ENCODE measurements at regions not wholly inside any gene's neighbourhood (a gene's known extent, or its start where the extent isn't known, plus 50 kb on each side); places are given as distances from the start of the nearest gene placed in this dataset.

GRCh38 chr4:3647421-3647820 lies 115.2 kb upstream of the LRPAP1 start:
- DNase-seq (ENCODE audit: low read depth), result no peak
- TF ChIP-seq, protein P1, sequence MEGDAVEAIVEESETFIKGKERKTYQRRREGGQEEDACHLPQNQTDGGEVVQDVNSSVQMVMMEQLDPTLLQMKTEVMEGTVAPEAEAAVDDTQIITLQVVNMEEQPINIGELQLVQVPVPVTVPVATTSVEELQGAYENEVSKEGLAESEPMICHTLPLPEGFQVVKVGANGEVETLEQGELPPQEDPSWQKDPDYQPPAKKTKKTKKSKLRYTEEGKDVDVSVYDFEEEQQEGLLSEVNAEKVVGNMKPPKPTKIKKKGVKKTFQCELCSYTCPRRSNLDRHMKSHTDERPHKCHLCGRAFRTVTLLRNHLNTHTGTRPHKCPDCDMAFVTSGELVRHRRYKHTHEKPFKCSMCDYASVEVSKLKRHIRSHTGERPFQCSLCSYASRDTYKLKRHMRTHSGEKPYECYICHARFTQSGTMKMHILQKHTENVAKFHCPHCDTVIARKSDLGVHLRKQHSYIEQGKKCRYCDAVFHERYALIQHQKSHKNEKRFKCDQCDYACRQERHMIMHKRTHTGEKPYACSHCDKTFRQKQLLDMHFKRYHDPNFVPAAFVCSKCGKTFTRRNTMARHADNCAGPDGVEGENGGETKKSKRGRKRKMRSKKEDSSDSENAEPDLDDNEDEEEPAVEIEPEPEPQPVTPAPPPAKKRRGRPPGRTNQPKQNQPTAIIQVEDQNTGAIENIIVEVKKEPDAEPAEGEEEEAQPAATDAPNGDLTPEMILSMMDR (conservative IDR thresholded peaks at IDR 0.05; ENCODE audit: low read length), result no peak
- H3K4me3 ChIP-seq (ENCODE audit: low read length), result no peak overlapping the region

DNA sequence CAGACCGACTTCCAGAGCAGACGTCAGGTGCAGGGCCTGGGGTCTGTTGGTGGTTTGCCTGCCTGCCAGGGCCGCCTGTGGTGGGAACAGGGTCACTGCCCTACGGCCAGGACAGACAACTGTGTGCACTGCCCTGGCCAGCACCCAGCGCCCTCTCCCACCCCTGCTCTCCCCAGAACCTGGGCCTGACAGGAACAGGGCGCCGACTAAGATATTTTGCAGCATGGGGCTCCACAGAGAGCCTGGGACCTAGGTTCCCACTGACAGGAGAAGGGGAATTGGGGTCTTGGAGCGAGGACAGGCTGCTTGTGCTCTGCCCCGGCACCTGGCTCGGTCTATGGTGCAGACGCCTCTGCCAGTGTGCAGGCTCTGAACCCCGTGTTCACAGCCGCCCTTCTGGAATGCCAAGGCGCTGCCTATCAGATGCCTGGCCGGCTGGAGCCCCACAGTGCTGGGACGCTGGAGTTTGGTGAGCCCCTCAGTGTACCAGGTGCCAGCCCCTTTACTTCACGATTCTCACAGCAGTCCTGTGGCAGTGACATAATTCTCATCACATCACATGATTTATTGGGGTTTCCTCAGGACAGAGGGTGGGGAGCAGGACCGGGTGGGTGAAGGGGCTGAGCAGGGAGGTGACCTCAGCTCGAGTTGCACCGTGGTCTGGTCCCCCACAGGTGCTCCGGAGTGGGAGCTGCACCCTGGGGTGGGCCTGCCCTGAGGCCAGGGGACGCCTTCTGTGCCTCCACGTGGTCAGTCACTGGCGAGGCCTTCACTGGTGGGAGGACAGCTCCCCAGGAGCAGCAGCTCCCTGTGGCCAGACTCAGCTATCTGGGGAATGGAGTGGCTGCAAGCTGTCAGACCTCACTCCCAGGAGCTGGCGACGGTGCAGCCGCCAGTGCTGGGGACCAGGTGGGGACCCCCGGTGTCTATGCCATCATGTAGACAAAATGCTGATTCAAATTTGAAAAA lies 113.8 kb upstream of the LRPAP1 start:
- no peak for DNase-seq (ENCODE audit: low read depth)
- TF ChIP-seq, protein P1 (conservative IDR thresholded peaks at IDR 0.05; ENCODE audit: low read length), result no peak
- no peak overlapping the region for H3K4me3 ChIP-seq (ENCODE audit: low read length)

GRCh38 chr4:3644849-3645627 lies 112.8 kb upstream of the LRPAP1 start:
- peak; percentile 35 for DNase-seq (ENCODE audit: low read depth)
- H3K4me3 ChIP-seq (ENCODE audit: low read length), result no peak overlapping the region
- TF ChIP-seq, protein P1 (conservative IDR thresholded peaks at IDR 0.05; ENCODE audit: low read length), result no peak

GRCh38 chr4:3643518-3644433 lies 111.6 kb upstream of the LRPAP1 start:
- DNase-seq (ENCODE audit: low read depth), result no peak
- TF ChIP-seq, protein P1 (conservative IDR thresholded peaks at IDR 0.05; ENCODE audit: low read length), result no peak

DNA sequence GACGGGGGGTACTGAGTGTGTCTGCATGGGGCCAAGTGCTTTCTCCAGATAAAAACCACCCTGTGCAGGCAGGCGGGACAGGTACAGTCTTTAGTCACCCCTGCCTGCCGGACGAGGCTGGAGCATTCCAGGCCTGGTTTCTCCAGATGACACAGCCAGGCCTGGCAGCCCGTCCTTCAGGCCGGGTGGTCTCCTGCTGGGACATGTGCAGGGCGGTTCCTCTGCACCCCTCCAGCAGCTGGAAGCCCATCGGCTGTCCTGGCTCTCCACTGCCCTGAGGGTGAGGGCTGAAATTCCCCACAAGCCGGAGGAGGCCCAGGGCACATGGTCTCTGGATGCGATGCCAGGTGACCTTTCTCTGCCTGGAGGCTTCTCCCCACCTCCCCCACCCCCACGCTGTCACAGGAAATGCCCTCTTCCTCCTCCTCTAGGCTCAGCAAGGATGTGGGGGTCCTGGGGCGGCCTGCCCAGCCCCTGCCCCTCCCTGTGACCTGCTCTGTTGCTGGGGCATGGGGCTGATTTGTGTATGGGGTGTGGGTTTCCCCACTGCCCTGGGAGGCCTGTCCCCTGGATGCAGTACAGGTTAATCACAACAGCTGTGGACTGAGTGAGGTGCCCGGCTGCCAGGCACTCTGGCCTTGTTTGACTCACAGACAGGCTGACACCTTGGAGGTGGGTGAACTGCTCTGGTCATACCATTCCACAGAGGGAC lies 110.7 kb upstream of the LRPAP1 start:
- no peak overlapping the region for H3K4me3 ChIP-seq (ENCODE audit: low read length)
- no peak for DNase-seq (ENCODE audit: low read depth)
- TF ChIP-seq, protein P1 (conservative IDR thresholded peaks at IDR 0.05; ENCODE audit: low read length), result no peak

More at GRCh38 chr4:3643518-3644433, 111.6 kb upstream of the LRPAP1 start:
- no peak overlapping the region for H3K4me3 ChIP-seq (ENCODE audit: low read length)

DNA sequence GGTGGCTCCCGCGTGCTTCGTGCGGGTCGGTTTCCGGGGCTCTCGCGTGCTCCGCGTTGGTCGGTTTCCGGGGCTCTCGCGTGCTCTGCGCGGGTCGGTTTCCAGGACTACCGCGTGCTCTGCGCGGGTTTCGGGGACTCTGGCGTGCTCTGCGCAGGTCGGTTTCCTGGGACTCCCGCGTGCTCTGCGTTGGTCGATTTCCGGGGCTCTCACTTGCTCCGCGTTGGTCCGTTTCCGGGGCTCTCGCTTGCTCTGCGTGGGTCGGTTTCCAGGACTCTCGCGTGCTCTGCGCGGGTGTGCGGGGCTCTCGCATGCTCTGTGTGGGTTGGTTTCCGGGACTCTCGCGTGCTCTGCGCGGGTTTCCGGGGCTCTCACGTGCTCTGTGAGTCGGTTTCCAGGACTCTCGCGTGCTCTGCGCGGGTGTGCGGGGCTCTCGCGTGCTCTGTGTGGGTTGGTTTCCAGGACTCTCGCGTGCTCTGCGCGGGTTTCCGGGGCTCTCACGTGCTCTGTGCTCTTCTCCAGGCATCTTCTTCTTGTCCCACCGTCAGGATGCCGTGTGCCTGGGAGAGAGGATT lies 109.9 kb upstream of the LRPAP1 start:
- H3K4me3 ChIP-seq (ENCODE audit: low read length), result no peak overlapping the region
- DNase-seq (ENCODE audit: low read depth), result no peak
- TF ChIP-seq, protein P1 (conservative IDR thresholded peaks at IDR 0.05; ENCODE audit: low read length), result no peak
